Upper lobe of left lung (tissue), 6 donors: ENCODE measurements at regions not wholly inside any gene's neighbourhood (a gene's known extent, or its start where the extent isn't known, plus 50 kb on each side); places are given as distances from the start of the nearest gene placed in this dataset.

ENCODE experiments used
- ATAC-seq, 2 donors: fragments of 200-7000 bp; cut with Tn5 transposase; one replicate each; pipeline ENCODE4 v1.9.1; 2022; ENCODE audit warnings: mild to moderate bottlenecking in 2 of 2, moderate library complexity in 2 of 2; ENCODE audit not compliant: low FRiP score in 2 of 2
- DNase-seq, 2 donors: peaks; one replicate each; pipeline ENCODE4 v3.0.0-alpha.2; 2019 to 2020
- H3K27ac ChIP-seq, 4 donors: fragments of 200-600 bp; sonication (generic); one replicate each; pipeline ENCODE4 v1.5.1; 2016 to 2019
- H3K27me3 ChIP-seq, 4 donors: fragments of 200-600 bp; sonication (generic); one replicate each; pipeline ENCODE4 v1.5.1; 2017 to 2019
- H3K36me3 ChIP-seq, 4 donors: fragments of 200-600 bp; sonication (generic); one replicate each; pipeline ENCODE4 v1.5.1; 2016 to 2019
- H3K4me1 ChIP-seq, 4 donors: fragments of 200-600 bp; sonication (generic); one replicate each; pipeline ENCODE4 v1.5.1; 2018 to 2019
- H3K4me3 ChIP-seq, 4 donors: fragments of 200-600 bp; sonication (generic); one replicate each; pipeline ENCODE4 v1.5.1; 2017 to 2019; ENCODE audit warnings: mild to moderate bottlenecking in 2 of 4, moderate library complexity in 1 of 4
- H3K9me3 ChIP-seq, 4 donors: fragments of 200-600 bp; sonication (generic); one replicate each; pipeline ENCODE4 v1.5.1; 2018 to 2019
- CTCF ChIP-seq, 6 experiments: fragments of 450-650 bp in 4 of 6; fragments of 200-600 bp in 2 of 6; sonication (generic) in 2 of 6; IDR thresholded peaks; one replicate each; pipeline ENCODE4 v1.5.1; 2016 to 2019; ENCODE audit warnings: antibody characterized with exemption in 6 of 6
- EP300 ChIP-seq, 4 donors: sonication (generic); formaldehyde crosslinking; IDR thresholded peaks; one replicate each; pipeline ENCODE4 v1.5.1; 2017; ENCODE audit warnings: antibody characterized with exemption in 4 of 4, control low read depth in 2 of 4
- POLR2A ChIP-seq, 4 donors: fragments of 450-650 bp; IDR thresholded peaks; one replicate each; pipeline ENCODE4 v1.5.1; 2016 to 2017; ENCODE audit warnings: antibody characterized with exemption in 4 of 4, mild to moderate bottlenecking in 2 of 4
- POLR2AphosphoS5 ChIP-seq, 2 donors: sonication (generic); formaldehyde crosslinking; IDR thresholded peaks; one replicate each; pipeline ENCODE4 v1.5.1; 2017; ENCODE audit warnings: antibody characterized with exemption in 2 of 2
- WGBS, 2 donors: methylation state at CpG; one replicate each; pipeline ENCODE4 v1.1.5; 2017 to 2018; 5-methylcytosine and 5-hydroxymethylcytosine counted together
- donor health status: DM: no; HTN: no; CAD: no; lungs with moderate emphysema.
- donor health status: DM: no; HTN: yes; CAD: no; lungs with severe emphysema.

- H3K4me3 ChIP-seq: no peak overlapping the region
- no peaks in the 10 kb centered on the region for H3K27me3 ChIP-seq
- no peak overlapping the region for H3K27ac ChIP-seq
- no peaks in the 10 kb centered on the region for H3K4me1 ChIP-seq
- DNase-seq (no peak), ATAC-seq (no peak)
- WGBS, 2 donors: 38 to 42% methylated on average over 1 of the region's 1 CpG
- H3K9me3 ChIP-seq: no peaks in the 10 kb centered on the region
- TF ChIP-seq POLR2A (IDR thresholded peaks at IDR 0.05) (no peak), POLR2AphosphoS5 (IDR thresholded peaks at IDR 0.05) (no peak), EP300 (IDR thresholded peaks at IDR 0.05) (no peak), CTCF (IDR thresholded peaks at IDR 0.05) (no peak)
- no peaks in the 10 kb centered on the region for H3K36me3 ChIP-seq
Observed at GRCh38 chr12:67742461-67742860, 93.9 kb downstream of the DYRK2 start.

GRCh38 chr12:67747869-67748742 lies 99.6 kb downstream of the DYRK2 start:
- no peaks in the 10 kb centered on the region for H3K36me3 ChIP-seq
- TF ChIP-seq CTCF (IDR thresholded peaks at IDR 0.05) (no peak), EP300 (IDR thresholded peaks at IDR 0.05) (no peak), POLR2AphosphoS5 (IDR thresholded peaks at IDR 0.05) (no peak), POLR2A (IDR thresholded peaks at IDR 0.05) (no peak)
- no peaks in the 10 kb centered on the region for H3K27me3 ChIP-seq
- H3K4me3 ChIP-seq: no peak overlapping the region
- no peak for DNase-seq
- H3K4me1 ChIP-seq: no peaks in the 10 kb centered on the region
- peak in 1 of 2 donors; percentile 6 for ATAC-seq
- 89 to 95% methylated on average over 2 of the region's 2 CpGs for WGBS, 2 donors
- no peak overlapping the region for H3K27ac ChIP-seq
- H3K9me3 ChIP-seq: no peaks in the 10 kb centered on the region

GRCh38 chr12:67748743-67749040 lies 100.1 kb downstream of the DYRK2 start:
- no peak for ATAC-seq

GRCh38 chr12:67750513-67751183 lies 102.1 kb downstream of the DYRK2 start:
- DNase-seq: no peak
- H3K27ac ChIP-seq: no peak overlapping the region
- no peaks in the 10 kb centered on the region for H3K27me3 ChIP-seq
- no peaks in the 10 kb centered on the region for H3K9me3 ChIP-seq
- H3K4me1 ChIP-seq: peaks cover 0 to 3% (median 0%) of the 10 kb centered on the region in 4 donors
- ATAC-seq: no peak
- H3K36me3 ChIP-seq: no peaks in the 10 kb centered on the region
- WGBS, 2 donors: 93 to 96% methylated on average over 3 of the region's 3 CpGs
- TF ChIP-seq EP300 (IDR thresholded peaks at IDR 0.05) (no peak), POLR2AphosphoS5 (IDR thresholded peaks at IDR 0.05) (no peak), POLR2A (IDR thresholded peaks at IDR 0.05) (no peak), CTCF (IDR thresholded peaks at IDR 0.05) (no peak)
- H3K4me3 ChIP-seq: no peak overlapping the region

More at GRCh38 chr12:67748743-67749040, 100.1 kb downstream of the DYRK2 start:
- no peak for DNase-seq
- Histone ChIP-seq H3K36me3 (no peaks in the 10 kb centered on the region), H3K9me3 (no peaks in the 10 kb centered on the region), H3K27me3 (no peaks in the 10 kb centered on the region), H3K4me1 (no peaks in the 10 kb centered on the region), H3K4me3 (no peak overlapping the region), H3K27ac (no peak overlapping the region)
- TF ChIP-seq POLR2A (IDR thresholded peaks at IDR 0.05): no peak
- TF ChIP-seq CTCF (IDR thresholded peaks at IDR 0.05): no peak
- TF ChIP-seq POLR2AphosphoS5 (IDR thresholded peaks at IDR 0.05): no peak
- no peak for TF ChIP-seq EP300 (IDR thresholded peaks at IDR 0.05)
- 85% methylated on average over 1 of the region's 1 CpG for WGBS, 2 donors
